ENCODE measurements at regions not wholly inside any gene's neighbourhood (a gene's known extent, or its start where the extent isn't known, plus 50 kb on each side); places are given as distances from the start of the nearest gene placed in this dataset.

GRCh38 chr2:16073921-16074425, 133.6 kb downstream of the MYCN start:
- no peak for TF ChIP-seq CTCF (IDR thresholded peaks at IDR 0.05; ENCODE audit: low read depth, low read length)
- peaks cover 2% of the 10 kb centered on the region for H3K9me3 ChIP-seq (ENCODE audit: severe bottlenecking)
- H3K4me3 ChIP-seq (ENCODE audit: low read depth, low read length), result no peak overlapping the region
- no peaks in the 10 kb centered on the region for H3K27me3 ChIP-seq (ENCODE audit: insufficient read depth, low read depth, severe bottlenecking)
- H3K36me3 ChIP-seq, result no peaks in the 10 kb centered on the region; the same call in 1 of the 2 replicates
- no peak for DNase-seq
- no peak overlapping the region for H3K27ac ChIP-seq

GRCh38 chr2:16073471-16073870, 133.1 kb downstream of the MYCN start:
- no peak for DNase-seq
- TF ChIP-seq CTCF (IDR thresholded peaks at IDR 0.05; ENCODE audit: low read depth, low read length), result no peak
- no peaks in the 10 kb centered on the region for H3K27me3 ChIP-seq (ENCODE audit: insufficient read depth, low read depth, severe bottlenecking)
- H3K36me3 ChIP-seq, result no peaks in the 10 kb centered on the region; the same call in 1 of the 2 replicates
- H3K9me3 ChIP-seq (ENCODE audit: severe bottlenecking), result peaks cover 2% of the 10 kb centered on the region
- H3K27ac ChIP-seq, result no peak overlapping the region
- no peak overlapping the region for H3K4me3 ChIP-seq (ENCODE audit: low read depth, low read length)

- Histone ChIP-seq H3K9me3 (ENCODE audit: severe bottlenecking) (peaks cover 2% of the 10 kb centered on the region), H3K4me3 (ENCODE audit: low read depth, low read length) (no peak overlapping the region), H3K27ac (no peak overlapping the region; the same call in 1 of the 2 replicates), H3K36me3 (no peaks in the 10 kb centered on the region; the same call in 1 of the 2 replicates), H3K27me3 (ENCODE audit: insufficient read depth, low read depth, severe bottlenecking) (no peaks in the 10 kb centered on the region)
- DNase-seq, result no peak
- no peak for TF ChIP-seq CTCF (IDR thresholded peaks at IDR 0.05; ENCODE audit: low read depth, low read length)
Measured at GRCh38 chr2:16072638-16073290, 132.4 kb downstream of the MYCN start.

GRCh38 chr2:16071865-16072637, 131.7 kb downstream of the MYCN start:
- Histone ChIP-seq H3K4me3 (ENCODE audit: low read depth, low read length) (no peak overlapping the region), H3K27ac (no peak overlapping the region; the same call in 1 of the 2 replicates), H3K36me3 (no peaks in the 10 kb centered on the region; the same call in 1 of the 2 replicates), H3K9me3 (ENCODE audit: severe bottlenecking) (peaks cover 2% of the 10 kb centered on the region), H3K27me3 (ENCODE audit: insufficient read depth, low read depth, severe bottlenecking) (no peaks in the 10 kb centered on the region)
- TF ChIP-seq CTCF (IDR thresholded peaks at IDR 0.05; ENCODE audit: low read depth, low read length), result no peak
- DNase-seq, result no peak

GRCh38 chr2:16071039-16071864, 130.9 kb downstream of the MYCN start:
- Histone ChIP-seq H3K36me3 (no peaks in the 10 kb centered on the region; the same call in 1 of the 2 replicates), H3K27ac (peak overlapping the region; percentile 96; the same call in 1 of the 2 replicates), H3K9me3 (ENCODE audit: severe bottlenecking) (peaks cover 2% of the 10 kb centered on the region), H3K27me3 (ENCODE audit: insufficient read depth, low read depth, severe bottlenecking) (no peaks in the 10 kb centered on the region), H3K4me3 (ENCODE audit: low read depth, low read length) (no peak overlapping the region)
- no peak for TF ChIP-seq CTCF (IDR thresholded peaks at IDR 0.05; ENCODE audit: low read depth, low read length)
- no peak for DNase-seq

Data from WERI-Rb-1 (cell line).